ENCODE measurements at regions not wholly inside any gene's neighbourhood (a gene's known extent, or its start where the extent isn't known, plus 50 kb on each side); places are given as distances from the start of the nearest gene placed in this dataset.
"Not testable (repeated sequence)": the region's sequence is repeated elsewhere in the genome, so short reads cannot be mapped to it uniquely, and the experiment has no call there.

DNA sequence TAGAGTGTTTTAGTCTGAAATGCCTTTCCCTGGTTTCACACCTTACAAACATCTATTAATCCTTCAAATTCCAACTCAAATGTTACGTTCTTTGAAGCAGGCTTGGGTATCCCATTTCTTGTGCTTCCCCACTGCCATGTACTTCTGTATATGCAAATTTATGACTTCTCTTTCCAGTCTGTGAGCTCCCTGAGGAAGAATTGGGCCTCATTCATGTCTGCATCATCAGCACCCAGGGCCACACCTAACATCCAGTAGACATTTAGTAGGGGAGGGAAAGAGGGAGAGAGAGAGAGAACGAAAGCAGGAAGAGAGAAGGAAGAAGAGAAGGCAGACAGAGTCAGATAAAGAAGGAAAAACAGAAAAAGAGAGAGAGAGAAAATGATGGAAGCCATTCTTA lies 53.3 kb upstream of the KY start:
- DNase-seq: no peak

DNA sequence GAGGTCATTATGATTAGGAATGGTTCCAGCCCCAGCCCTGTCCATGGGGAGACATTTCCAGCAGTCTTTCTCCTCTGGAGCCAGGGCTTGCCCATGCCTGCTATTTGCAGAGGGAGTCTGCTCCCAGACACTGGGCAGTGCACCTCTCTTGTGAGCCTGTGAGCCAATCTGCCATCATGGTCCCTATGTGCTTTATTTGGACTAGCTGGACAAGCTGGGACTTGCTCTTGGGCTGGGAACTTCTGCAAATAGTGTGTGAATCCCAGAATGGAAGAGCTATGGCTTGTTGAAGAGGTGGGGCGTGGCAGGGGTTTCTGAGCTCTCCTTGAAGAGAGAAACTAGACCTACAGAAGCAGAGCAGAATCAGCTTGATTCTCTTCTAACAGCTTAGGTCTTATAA lies 53.7 kb upstream of the KY start:
- DNase-seq: no peak

DNA sequence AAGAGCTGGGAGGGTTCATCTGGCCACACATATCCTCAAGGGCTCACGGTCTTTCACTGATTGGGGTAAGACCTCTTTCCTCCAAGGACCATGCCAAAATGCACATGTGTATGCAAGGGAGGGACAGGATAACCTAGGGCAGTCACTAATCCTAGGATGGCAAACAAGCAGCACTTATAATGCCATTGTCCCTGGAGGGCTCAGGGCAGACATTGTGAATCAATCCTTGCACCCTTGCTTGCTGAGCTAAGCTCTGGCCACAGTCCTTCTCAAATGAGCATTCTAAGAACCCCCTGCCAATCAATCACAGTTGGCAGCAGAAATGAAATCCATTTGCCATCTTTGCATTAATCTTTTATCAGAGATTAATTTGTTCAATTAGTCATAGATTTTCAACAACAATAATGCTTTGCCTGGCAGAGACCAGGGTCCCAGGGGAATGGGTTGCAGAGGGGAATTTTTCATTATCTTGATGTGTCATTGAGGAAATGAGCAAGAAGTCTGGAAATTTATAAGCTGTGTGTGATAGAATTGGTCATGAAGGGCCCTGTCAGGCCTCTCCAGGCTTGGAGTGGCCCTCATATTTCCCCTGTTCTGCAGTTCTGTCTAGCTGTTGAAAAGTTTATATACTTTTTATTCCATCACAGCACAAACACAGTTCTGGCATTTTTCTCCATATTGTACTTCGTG lies 57.2 kb upstream of the KY start:
- DNase-seq: peak; percentile 73

DNA sequence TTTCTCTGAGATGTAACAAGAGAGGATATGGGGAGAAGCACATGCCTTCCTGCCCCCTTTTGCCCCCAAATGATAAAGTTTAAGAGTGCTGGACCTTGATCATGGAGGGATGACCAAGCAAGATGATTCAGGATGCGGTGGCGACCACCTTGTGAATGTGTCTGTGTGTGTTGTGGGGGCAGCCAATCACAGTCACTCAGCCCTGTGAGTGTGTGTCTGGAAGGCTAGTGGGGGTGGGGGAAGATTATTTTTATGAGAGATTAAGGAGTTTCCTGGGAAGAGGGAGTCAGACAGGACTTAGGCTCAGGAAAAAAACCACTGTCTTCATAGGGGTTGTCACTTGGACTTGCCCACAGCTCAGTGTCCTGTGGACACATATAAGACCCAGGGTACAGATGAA lies 57.8 kb upstream of the KY start:
- peak; percentile 27 for DNase-seq

DNA sequence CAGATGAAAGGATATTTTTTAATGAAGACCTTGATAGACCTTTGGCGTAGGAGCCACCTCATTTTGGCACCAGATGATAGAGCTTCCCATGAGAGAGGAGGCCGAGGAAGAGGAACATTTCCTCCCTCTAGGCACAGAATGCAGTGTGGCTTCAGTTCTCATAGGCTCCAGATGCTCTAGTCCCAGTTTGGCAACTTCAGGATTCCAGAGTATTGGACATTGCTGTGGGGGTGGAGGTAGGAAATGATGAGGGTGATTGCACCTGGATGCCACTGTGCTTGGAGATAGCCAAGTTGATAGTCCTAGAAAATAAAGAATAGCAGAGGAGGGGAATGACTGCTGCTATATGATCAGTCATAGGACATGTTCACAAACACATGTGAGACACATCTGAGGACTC lies 58.3 kb upstream of the KY start:
- DNase-seq: peak; percentile 8

DNA sequence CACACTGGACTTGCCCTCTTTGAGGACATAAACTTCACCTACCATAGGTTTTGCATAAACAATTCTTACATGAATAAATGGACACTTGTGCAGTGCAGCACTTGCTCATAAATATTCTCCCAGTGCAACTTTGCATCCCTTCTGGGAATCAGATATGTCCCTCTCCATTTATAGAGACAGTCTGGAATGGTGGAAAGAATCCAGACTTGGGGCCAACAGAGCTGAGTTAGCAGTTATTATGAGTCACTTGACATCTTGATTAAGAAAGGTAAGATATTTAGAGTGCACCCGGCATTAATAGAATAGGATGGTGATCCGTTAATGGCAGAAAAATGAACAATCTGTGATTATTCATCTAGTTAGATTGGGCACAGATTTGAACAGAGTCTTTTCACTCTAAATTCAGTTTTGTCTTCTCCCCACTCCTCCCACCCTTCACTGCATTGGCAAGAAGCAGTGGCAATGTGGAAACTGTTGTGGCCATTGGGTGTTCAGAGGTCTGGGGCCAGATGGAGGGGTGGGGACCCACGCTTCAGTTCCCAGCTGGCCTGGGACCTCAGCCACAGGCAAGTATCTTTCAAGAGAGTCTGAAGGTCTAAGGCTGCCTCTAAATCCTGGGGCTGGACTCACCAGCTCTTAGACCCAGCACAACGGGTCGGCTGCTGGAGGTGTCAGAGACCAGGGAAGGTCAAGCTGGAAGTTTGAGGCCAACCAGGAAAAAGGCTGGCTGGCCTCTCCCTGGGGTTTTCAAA lies 58.9 kb upstream of the KY start:
- no peak for DNase-seq

DNA sequence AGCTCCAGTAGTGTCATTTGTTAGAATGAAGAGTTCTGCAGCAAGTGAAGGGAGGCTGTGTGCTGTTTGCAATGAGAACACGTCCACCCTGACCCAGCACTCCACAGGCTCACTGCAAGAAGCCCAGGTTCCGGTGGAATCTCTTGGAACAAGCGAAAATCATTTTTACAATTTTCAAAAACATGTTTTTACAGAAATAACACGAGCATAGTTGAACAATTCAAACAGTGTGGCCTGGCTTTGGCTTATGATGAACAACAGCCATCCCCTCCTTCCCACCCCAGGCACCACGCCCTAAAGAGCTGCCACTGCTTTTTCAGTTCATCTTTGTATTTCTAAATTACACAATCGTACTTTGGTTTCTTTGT lies 59.5 kb upstream of the KY start:
- DNase-seq: no peak

DNA sequence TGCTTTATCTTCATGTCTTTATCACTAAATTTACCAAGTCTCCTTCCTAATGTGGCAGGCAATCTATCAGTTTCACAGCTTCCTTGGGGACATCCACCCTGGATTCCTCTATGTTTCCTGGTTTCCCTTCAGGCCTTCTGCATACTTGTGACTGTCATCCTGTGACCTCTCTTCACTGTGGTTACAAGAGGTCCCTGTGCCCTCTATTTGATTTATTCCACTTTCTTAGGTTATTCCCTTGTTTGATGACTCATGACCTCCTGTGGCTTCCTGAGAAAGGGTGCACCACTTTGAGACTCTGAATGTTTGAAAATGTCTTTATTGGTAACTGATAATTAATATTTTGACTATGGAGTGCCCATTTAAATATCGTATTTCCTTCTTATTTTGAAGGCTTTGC lies 60.5 kb upstream of the KY start:
- peak; percentile 10 for DNase-seq

DNA sequence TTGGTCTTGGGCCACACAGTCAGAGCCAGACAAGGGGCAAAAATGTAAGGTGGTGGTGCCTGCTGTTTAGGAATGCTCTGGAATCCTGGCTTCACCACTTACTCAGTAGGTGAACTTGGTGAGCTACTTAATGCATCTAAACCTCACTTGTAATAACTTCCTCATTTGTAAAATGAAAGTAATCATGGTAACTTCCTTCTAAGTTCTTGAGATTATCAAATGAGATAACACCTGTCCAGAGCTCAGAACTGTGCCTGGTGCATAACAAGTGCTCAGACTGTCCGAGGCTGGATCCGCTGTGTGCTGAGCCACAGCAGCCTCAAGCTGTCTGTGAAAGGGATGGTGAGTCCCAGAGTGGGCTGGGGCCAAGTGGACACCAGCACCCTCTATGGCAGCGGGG lies 62.8 kb upstream of the KY start:
- DNase-seq: no peak

DNA sequence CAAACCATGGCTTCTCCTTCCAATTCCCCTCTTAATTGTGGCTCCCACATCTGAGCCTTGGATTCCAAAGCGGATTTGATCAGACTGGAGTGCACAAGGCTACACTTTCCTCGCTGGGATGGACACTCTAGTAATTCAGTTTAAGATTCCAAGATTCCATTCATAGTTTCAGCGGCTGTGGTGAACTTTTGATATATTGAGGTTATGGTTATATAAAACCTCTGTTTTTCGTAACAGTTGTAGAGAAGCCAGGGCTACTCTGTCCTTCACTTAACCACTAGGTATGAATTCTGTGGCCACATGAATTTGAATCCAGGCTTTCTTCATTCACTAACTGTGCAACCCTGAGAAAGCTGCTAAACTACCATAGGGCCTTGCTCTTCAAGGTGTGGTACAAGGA lies 67.9 kb upstream of the KY start:
- DNase-seq: no peak

DNA sequence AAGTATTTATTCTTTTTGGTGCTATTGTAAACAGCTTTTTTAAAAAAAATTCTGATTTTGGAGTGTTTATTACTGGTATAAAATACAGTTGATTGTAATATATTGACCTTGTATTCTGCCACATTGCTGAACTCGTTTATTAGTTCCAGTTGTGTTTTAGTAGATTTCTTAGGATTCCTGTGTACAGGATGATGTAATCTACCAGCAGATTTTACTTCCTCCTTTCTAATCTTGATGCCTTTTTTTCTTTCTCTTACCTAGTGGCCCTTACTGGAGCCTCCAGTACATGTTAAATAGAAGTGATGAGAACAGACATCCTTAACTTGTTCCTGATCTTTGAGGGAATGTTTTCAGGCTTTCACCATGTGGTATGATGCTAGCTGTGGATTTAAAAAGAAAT lies 70.4 kb upstream of the KY start:
- DNase-seq: no peak

DNA sequence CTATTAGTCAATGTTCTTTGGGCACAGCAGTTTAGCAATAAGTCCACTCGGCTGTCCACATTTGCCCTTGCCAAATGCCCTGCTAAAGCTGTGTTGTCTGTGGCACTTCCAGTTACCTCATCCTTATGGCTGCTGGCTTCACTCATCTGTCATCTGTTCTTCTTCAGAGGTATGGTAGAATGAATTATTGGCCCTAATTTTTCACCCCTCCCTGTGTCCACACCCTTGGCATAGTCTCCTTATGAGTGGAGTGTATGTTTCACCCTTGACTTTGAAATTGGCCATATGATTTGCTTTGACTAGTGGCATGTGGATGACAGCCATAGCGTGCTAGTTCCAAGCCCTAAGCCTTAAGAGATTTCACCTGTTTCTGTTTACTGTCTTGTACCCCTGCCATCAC lies 72.1 kb upstream of the EPHB1 start:
- DNase-seq: no peak

DNA sequence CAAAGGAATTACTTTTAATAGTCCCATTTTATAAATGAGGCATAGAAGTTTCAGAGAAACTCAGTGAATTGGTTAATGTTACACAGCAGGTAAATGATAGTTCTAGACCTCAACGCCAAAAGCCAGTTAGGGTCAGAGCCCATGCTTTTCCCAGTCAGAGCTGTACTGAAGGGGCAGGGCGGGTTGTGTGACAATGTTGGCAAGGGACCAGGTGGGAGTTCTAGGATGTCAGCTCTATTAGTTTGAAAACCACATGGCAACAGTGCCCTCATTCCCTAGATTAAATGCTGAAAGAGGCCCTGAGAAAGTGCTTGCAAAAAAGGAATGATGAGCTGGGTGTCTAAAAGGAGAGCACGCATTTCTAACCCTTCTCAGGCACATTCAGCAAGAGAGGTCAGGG lies 65.4 kb upstream of the EPHB1 start:
- no peak for DNase-seq

DNA sequence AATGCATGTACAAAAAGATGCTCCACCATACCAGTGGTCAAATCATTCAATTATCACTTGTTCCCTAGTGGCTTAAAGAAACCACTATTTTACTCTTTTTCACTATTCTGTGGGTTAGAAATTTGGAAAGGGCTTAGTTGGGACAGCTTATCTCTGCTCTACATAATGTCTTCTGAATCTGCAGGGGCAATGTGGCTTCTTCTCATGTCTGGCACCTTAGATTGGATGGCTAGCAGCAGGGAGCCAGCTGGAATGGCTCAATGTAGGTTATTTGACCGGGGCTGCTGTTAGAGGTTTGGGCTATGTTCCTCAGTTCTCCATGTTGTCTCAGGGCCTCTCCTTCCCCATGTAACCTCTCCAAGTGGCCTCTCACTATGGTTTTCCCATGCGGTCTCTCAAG lies 57.5 kb upstream of the EPHB1 start:
- DNase-seq: no peak

DNA sequence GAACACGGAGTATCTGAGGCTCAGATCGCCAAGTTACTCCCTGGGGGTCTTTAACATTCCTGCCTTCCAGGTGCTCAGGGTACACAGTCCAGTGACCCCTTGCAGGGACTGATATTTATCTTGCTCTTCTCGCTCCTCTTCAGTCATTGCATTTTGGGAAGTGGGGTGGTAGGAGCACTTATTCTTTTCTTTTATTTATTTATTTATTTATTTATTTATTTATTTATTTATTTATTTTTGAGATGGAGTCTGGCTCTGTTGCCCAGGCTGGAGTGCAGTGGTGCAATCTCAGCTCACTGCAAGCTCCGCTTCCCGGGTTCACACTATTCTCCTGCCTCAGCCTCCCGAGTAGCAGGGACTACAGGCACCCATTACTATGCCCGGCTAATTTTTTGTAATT lies 55.0 kb upstream of the EPHB1 start:
- not testable (repeated sequence) for DNase-seq

DNA sequence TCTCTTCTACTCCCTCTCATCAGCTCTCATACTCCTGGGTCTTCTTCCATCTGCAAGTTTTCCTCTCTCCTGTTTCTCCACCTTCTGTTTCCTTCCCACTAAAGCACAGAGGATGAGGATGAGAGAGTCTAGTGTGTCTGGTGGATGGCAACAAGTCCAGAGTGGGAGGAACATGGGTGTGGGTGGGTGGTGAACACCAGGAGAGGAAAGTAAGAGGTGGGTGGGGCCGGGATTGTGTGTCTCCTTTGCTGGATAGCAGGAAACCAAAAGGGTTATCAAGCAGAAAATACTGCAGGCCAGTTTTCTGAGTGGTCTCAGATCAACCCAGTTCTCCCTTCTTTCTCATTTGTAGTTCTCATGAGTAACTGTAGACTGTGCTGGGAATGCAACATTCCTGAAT lies 52.9 kb upstream of the EPHB1 start:
- no peak for DNase-seq

DNA sequence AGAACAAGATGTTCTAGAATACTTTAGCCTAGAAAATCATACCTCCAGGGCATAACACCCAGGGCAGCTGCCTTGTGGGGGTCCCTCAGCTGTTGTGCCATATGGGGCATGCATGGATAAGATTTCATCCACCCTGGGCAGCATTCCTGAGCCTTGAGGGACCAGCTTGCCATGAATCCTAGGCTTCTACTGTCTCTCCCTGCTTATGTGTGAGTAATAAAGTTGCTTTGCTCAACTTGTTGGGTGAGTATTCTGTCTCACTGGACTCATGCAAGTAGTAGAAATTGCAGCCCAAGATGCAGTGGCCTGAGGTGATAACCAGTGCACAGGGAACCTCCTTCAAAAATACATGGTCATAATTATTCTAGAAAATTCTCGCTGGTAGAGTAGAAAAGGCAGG lies 52.1 kb upstream of the EPHB1 start:
- DNase-seq: no peak

Data from dermis blood vessel endothelial cell (primary cell).